ENCODE measurements at regions not wholly inside any gene's neighbourhood (a gene's known extent, or its start where the extent isn't known, plus 50 kb on each side); places are given as distances from the start of the nearest gene placed in this dataset.

- no peak for DNase-seq
- Mint-ChIP-seq H3K4me1 (peaks cover 13% of the 10 kb centered on the region), H3K36me3 (ENCODE audit: low read depth) (peaks cover 6% of the 10 kb centered on the region), H3K4me3 (no peak overlapping the region), H3K9me3 (peaks cover 28% of the 10 kb centered on the region), H3K27me3 (ENCODE audit: low read depth, poor library complexity) (no peaks in the 10 kb centered on the region), H3K27ac (no peak overlapping the region)
- TF ChIP-seq CTCF (IDR thresholded peaks at IDR 0.05), result no peak
These were observed 277.6 kb upstream of the RASGRP1 start for GRCh38 chr15:38842226-38842625.

- no peak for DNase-seq
- TF ChIP-seq CTCF (IDR thresholded peaks at IDR 0.05), result no peak
- peaks cover 20% of the 10 kb centered on the region for H3K9me3 Mint-ChIP-seq
- H3K27ac Mint-ChIP-seq, result no peak overlapping the region
- peaks cover 6% of the 10 kb centered on the region for H3K36me3 Mint-ChIP-seq (ENCODE audit: low read depth)
- H3K4me3 Mint-ChIP-seq, result no peak overlapping the region
- H3K4me1 Mint-ChIP-seq, result peaks cover 13% of the 10 kb centered on the region
- no peaks in the 10 kb centered on the region for H3K27me3 Mint-ChIP-seq (ENCODE audit: low read depth, poor library complexity)
These were observed 278.5 kb upstream of the RASGRP1 start for GRCh38 chr15:38843051-38843501.

- TF ChIP-seq CTCF (IDR thresholded peaks at IDR 0.05), result no peak
- DNase-seq, result no peak
- Mint-ChIP-seq H3K36me3 (ENCODE audit: low read depth) (peaks cover 6% of the 10 kb centered on the region), H3K4me3 (no peak overlapping the region), H3K27me3 (ENCODE audit: low read depth, poor library complexity) (peaks cover 5% of the 10 kb centered on the region), H3K4me1 (peaks cover 13% of the 10 kb centered on the region), H3K27ac (peak overlapping the region; percentile 36), H3K9me3 (peaks cover 15% of the 10 kb centered on the region)
These were observed 279.3 kb upstream of the RASGRP1 start for GRCh38 chr15:38843736-38844590.

GRCh38 chr15:38844736-38845135 is 280.1 kb upstream of the RASGRP1 start:
- Mint-ChIP-seq H3K9me3 (peaks cover 9% of the 10 kb centered on the region), H3K4me1 (peaks cover 13% of the 10 kb centered on the region), H3K27ac (no peak overlapping the region), H3K36me3 (ENCODE audit: low read depth) (peaks cover 6% of the 10 kb centered on the region), H3K27me3 (ENCODE audit: low read depth, poor library complexity) (peaks cover 5% of the 10 kb centered on the region), H3K4me3 (no peak overlapping the region)
- no peak for TF ChIP-seq CTCF (IDR thresholded peaks at IDR 0.05)
- no peak for DNase-seq

- Mint-ChIP-seq H3K4me3 (no peak overlapping the region), H3K36me3 (ENCODE audit: low read depth) (no peaks in the 10 kb centered on the region), H3K4me1 (peaks cover 7% of the 10 kb centered on the region), H3K9me3 (no peaks in the 10 kb centered on the region), H3K27me3 (ENCODE audit: low read depth, poor library complexity) (peaks cover 5% of the 10 kb centered on the region), H3K27ac (no peak overlapping the region)
- no peak for TF ChIP-seq CTCF (IDR thresholded peaks at IDR 0.05)
- no peak for DNase-seq
These were observed 281.7 kb upstream of the RASGRP1 start for GRCh38 chr15:38846346-38846745.

- Mint-ChIP-seq H3K27me3 (ENCODE audit: low read depth, poor library complexity) (peaks cover 5% of the 10 kb centered on the region), H3K36me3 (ENCODE audit: low read depth) (no peaks in the 10 kb centered on the region), H3K27ac (no peak overlapping the region), H3K4me1 (peaks cover 7% of the 10 kb centered on the region), H3K9me3 (no peaks in the 10 kb centered on the region), H3K4me3 (no peak overlapping the region)
- no peak for DNase-seq
- no peak for TF ChIP-seq CTCF (IDR thresholded peaks at IDR 0.05)
These were observed 283.1 kb upstream of the RASGRP1 start for GRCh38 chr15:38847666-38848065.

Data from nephron progenitor cell (in vitro differentiated cells).